HG02571 (cell line): ENCODE measurements at regions not wholly inside any gene's neighbourhood (a gene's known extent, or its start where the extent isn't known, plus 50 kb on each side); places are given as distances from the start of the nearest gene placed in this dataset.
"Not testable (repeated sequence)": the region's sequence is repeated elsewhere in the genome, so short reads cannot be mapped to it uniquely, and the experiment has no call there.

ENCODE experiments used
- ATAC-seq: cut with Tn5 transposase; IDR thresholded peaks from one replicate; pipeline ENCODE4 v1.9.1; 2021; ENCODE audit warnings: mild to moderate bottlenecking, moderate library complexity; ENCODE audit not compliant: unreplicated experiment

DNA sequence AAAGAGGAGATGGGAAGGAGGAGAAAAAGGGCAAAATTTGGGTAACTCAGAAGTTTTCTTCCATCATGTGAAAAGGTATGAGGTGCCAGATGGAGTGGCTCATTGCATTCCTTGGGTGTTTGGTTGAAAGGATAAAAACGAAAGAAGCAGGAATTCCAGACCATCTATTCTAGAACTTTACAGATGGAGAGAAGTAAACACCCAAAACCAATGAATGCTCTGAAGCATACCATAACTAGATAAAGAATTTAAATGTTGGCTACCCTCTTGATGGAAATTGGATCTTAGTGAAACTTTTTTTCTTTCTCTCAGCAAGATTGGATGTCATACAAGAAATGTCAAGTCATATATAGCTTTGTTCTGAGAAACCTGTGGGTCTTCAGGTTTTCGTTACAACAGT, 175.6 kb upstream of the FAR2 start:
- ATAC-seq: no peak

DNA sequence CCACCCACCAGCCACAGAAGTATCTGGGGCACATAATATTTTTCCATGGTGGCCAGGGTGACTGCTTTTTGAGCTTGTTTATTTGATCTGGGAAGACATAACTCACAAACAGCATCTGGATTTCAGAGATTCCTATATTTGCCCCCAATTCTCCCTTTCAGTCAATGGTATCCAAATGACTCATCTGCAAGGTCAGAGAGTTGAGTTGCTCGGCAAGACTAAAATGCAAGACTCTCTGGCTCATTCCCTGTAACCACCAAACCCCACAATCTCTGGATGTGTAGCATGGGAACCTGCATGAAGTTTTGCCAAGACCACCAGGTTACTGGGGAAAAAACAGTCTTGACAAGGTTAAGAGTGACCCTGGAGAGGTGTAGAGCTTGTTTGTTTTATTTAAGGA, 174.9 kb upstream of the FAR2 start:
- ATAC-seq: no peak

DNA sequence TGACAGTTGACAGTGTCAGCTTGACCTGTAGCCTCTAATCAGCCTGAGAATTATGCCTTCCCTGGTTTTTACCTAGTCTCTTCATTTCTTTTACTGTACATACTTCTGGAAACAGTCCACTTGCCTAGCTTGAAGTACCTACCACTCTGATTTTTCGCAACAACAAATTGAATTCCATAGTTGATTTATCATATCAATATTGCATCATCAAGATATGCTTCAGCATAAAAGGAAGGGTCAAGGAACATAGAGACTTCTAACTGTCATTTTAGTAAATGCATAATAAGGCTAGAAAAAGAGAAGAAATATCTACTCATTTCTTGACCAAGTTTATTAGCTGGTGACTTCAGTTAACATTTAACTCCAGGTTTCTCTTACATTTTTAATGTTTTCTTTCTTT, 174.2 kb upstream of the FAR2 start:
- no peak for ATAC-seq

DNA sequence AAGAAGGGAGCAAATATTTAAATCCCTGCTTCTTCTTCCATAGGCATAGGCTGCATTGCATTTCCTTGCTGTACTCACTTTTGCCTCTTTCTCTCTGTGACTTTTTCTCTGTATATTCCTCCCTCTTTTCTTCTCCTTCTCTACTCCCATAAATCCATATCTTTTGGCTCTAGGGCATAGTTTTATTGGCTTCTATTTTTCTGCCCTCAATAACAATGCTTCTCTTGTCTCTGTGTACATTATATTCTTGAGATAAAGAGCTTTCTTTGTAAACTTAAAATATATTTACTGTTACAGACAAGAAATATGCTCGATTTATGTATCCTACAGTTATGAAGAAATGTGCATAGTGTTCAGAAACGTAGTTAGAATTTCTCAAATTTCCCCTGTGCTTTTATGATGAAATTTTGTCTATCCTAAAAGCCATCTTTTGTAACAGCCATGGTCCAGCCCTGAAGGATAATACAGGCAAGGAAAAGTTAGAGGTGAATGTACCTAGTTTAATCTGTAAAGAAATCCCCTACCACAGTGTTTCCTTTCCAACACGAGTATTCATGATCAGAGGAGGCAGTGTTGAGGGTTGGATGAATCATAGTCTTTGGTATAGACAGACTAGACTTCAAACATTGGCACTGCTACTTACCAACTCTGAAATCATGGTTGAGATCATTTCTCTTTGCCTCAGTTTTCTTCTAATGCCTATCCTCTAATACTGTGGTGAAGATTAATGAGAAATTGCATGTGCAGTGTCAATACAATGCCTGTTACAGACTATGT, 173.3 kb upstream of the FAR2 start:
- ATAC-seq: no peak

DNA sequence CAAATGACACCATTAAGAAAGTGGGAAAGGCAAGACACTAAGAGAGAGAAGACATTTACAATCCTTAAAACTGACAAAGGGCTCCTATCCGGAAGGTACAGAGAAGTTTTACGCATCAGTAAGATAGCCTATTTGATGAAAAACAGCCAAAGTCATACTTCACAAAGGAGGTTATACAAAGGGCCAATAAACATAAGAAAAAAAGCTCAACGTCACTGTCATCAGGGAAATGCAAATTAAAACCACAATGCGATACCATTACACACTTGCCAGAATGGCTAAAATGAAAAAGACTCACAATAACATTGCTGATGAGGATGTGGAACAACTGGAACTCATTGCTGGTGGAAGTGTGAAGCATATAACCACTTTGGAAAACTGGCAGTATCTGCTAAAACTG, 168.6 kb upstream of the FAR2 start:
- no peak for ATAC-seq

DNA sequence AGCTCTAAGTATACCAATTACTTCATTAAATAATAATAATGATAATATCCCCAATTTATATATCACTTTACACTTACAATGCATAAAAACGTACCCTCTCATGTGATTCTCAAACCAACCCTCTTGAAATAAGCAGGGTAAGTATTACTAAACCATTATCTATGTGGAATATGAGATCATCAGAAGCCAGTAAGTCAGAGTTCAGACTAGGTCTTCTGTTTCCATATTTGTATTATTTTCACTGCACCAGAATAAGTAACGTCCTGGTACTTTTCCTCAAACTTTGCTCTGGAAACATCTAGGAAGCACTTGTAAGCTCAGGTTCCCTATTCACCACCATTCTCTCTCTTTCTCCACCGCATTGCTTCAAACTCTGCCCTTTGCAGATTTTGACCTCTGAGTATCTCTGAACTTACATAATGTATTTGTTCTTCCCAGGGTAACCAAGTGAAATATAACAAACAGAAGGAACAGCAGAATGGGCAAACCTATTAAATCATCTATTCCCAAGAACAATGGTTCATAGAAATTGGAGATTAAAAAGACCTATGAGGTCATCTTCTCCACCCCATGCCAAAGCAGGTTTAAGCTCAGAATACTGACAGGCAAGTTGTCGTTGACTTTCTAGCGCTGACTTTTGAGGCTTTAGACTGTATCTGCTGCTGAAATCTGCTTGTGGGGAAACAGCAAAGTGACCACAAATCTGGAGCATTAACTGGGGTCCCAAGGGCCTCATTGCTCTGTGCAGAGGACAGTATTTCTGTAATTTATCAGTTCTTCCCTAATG, 161.3 kb upstream of the FAR2 start:
- ATAC-seq: no peak

DNA sequence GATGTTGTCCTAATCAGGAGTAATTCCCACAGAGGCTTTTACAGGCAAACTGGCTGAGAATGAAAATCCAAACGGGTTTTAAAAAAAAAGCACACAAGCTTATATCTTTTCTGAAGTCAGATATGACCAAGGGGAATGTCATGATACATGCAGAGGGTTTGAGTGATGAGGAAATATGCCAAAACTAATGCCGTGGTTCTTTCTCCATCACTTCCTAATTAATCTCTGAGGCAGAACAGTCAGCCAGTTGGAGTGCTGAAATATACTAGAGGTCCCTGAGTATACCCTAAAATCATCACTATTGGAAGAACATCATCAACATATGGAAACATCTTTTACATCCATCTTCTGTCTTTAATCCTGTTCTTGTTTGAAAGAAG, 160.8 kb upstream of the FAR2 start:
- ATAC-seq: no peak

DNA sequence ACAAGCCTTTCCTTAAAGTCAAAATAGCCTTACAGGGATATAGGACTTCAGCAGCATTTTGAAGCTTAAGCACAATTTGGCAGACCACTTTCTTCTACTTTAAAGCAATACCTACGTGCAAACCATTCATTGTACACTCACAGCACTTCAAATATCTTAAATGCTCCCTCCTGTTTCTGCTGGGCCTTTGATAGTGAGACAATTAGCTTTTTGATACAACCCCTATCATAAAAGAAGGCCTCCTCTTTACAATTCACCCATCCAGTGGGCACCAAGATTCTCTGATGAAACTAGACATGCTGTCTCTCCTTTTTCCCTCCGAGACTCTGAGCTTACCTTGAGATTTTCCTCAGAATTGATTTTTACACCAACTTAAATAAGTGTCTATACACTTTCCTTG, 157.5 kb upstream of the FAR2 start:
- ATAC-seq: no peak

DNA sequence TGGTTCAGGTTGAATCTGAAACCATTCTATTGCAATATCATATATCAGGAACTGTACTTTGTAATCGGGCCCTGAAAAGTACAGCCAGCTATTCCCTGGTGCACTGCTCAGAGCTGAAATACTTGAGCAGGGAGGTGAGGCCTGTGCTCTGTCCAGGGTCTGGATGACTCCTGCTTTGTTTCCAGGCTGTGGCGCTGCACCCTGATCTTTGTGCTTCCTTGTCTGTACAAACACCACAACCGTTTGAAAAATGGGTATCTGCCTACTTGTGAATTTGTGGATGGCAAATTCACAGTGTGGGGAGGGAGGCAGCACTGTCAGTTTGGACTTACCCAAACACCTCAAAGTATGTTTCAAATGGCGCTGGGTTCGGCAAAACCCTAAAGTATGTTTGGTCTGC, 155.4 kb upstream of the FAR2 start:
- ATAC-seq: no peak

DNA sequence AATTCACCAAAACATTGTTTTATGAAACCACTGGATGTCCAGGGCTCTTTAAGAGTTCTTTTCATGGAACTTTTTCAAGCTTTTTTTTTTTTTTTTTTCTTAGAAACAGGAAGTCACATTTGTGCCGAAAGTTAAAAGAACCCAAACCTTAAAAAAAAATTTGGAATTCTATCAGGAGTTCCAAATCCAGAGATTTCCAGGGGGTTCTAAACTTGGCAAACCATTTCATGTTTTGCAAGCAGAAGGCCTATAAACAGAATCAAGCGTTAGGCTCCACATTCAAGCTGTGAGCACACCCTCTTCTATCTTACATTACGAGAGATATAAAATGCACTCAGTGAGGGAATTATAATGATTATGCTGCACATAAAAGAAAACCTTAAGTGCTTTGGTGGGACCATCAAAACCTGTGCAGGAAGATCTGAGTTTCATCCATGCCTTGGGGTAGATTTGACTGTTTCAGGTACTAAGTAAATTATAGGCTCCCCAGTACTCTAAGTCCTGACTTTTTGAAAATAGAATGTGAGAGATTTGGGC, 154.8 kb upstream of the FAR2 start:
- no peak for ATAC-seq

DNA sequence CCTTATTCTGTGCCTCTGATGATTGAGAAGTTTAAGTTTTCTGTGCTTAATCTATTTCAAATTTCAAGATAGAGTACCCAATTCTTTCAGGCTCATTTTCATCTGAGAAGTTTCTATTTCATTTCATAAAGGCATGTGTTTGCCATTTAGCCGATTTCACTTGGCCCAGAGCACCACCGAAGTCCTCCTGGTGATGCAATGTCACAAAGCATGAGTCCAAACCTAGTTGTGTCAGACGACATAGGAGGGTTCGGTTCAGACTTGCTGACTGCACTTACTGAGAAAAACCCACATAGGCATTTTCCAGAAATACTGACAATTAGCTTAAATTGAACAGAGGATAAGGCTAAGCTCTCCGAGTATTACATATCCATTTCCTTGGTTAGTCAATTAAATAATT, 152.4 kb upstream of the FAR2 start:
- no peak for ATAC-seq

DNA sequence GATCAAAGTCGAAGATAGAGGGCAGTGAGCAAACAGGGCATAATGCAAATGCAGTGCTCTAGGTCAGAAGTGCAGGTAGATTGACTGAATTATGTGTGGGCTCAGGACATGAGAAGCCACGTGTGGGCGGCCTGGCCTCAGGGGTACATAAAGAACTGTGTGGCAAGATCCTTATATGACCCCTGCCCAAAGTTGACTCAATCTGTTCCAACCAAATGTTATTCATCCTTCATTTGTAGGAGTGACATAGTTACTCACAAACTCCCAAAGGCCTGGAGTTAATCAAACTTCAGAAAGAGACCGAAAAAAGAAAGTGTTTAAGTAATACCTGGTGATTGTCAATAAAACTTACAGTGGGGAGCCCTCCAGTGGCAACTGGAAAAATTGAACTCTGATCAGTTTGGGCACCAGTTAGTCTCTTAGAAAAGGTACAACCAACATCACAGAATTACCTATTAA, 150.4 kb upstream of the FAR2 start:
- ATAC-seq: no peak

DNA sequence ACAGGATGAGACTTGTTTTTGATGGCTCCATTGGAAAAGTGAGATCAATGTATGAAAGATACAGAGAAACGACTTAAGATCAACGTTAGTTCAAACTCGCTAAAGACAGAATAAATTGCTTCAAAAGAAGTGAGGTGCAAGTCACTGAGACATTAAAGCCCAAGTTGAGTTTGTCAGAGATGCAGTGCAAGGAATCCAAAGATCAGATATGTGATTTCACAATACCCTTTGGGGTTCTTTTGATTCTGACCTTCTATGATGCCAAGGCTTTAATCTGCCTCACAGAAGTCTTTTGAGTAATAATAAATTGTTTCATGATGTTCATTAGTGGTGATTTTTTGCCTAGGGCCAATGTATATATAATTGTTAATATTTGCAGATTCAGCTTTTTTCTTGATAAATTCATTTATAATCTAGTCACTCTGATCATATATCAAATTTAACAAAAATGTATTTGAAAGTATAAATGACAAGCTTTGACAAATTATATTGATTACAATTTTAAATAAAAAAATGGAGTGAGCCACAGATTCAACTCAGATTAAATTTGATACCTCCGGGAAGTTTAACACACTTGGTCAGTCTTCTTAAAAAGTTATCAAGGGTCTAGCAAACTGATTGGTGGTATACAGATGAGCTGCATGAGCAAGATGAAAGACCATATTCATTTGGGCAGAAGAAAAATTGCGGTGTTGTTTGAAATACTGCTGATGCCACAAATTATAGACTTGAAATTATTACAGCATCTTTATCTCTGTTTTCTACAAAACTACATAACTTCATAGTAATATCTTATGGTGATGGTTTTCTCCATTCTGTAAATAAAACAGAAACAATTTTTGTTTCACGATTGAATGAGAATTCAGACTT, 144.8 kb upstream of the FAR2 start:
- ATAC-seq: no peak

DNA sequence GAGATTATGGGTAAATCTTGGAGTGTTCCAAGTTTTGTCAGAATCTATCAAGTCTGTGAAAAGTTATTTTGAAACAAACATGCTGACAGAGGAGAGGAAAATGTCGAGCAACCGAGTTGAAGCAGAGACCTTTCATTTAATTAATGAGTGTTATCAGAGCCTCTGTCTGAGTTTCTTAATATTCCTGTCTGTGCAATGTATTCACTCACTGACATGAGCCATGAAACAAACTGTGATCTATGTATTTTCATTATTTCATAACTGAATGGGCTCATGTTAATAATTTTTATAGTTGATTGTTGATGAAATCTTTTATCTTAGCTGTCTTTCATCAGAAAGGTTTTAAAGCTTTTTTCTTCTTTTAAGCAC, 144.2 kb upstream of the FAR2 start:
- no peak for ATAC-seq

DNA sequence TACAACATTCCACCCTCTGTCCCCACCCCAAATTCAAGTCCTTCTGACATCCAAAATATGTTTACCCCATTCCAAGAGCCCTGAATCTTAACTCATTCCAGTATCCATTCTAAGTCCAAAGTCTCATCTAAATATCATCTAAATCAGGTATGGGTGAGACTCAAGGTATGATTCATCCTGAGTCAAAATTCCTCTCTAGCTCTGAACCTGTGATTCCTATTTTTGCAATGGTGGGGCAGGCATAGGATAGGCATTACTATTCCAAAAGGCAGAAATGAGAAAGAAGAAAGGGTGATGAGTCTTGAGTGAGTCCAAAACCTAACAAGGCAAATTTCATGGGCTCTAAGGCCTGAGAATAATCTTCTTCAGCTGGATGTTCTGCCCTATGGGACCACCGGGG, 140.3 kb upstream of the FAR2 start:
- no peak for ATAC-seq

DNA sequence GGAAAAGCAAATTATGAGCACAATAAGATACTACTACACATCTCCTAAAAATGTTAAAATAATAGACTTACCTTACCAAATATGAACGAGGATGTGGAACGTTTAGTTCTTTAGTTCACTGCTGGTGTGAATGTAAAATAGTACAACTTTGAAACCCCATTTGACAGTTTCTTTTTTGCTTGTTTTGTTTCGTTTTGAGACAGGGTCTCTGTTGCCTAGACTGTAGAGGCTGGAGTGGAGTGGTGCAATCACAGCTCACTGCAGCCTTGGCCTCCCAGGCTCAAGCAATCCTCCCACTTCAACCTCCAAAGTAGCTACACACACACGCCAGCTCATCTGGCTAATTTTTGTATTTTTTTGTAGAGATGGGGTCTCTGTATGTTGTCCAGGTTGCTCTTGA, 136.4 kb upstream of the FAR2 start:
- no peak for ATAC-seq

DNA sequence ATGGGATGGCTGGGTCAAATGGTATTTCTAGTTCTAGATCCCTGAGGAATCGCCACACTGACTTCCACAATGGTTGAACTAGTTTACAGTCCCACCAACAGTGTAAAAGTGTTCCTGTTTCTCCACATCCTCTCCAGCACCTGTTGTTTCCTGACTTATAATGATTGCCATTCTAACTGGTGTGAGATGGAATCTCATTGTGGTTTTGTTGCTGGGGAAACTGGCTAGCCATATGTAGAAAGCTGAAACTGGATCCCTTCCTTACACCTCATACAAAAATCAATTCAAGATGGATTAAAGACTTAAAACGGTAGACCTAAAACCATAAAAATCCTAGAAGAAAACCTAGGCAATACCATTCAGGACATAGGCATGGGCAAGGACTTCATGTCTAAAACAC, 131.5 kb upstream of the FAR2 start:
- ATAC-seq: not testable (repeated sequence)

DNA sequence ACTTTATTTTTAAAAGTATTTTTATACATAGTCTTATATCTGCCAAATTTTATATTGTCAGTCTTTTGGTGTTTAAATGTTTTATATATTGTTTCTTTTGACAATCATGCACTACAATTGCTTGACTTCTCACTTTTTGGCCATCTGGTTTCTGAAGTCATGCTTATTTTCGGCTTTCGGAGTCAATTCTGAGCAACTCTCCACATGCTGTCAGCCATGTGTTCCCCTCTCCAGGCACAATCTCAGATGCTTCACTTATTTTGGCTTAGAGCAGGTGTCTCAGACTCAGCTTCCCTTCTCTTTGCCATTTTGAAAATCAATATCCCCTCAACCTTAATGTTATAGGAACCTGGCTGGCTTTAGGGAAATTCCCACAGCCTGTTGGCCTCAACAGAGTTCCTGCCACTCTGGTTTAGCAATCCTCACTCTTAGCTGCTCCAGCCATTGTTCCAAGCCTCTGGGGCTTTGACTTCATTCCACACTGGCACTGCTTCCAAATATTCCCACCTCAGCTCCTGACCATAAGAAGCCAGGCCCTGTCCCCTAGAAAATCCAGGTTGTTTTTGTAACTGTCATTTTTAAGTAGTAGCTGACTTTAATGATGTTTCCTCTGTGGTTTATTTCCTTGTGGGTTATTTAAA, 125.5 kb upstream of the FAR2 start:
- ATAC-seq: no peak

DNA sequence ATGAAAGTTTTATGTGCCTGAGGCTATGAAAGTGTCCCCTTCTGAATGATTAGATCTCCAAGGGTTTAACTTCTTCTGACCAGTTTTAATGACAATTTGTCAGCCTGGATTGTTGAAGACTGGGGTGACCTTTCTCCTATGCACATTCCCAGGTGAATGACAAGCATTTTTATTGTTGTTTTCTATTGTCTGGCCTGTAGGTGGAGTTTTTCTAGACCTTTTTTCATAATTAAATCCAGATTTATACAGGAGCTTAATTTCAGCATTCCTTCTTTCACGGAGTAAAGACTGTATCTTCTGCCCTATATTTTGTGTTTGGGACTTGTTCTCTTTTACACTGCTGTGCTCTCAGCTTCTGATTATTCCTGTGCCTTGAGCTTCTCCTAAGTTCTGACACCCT, 125.0 kb upstream of the FAR2 start:
- ATAC-seq: no peak

DNA sequence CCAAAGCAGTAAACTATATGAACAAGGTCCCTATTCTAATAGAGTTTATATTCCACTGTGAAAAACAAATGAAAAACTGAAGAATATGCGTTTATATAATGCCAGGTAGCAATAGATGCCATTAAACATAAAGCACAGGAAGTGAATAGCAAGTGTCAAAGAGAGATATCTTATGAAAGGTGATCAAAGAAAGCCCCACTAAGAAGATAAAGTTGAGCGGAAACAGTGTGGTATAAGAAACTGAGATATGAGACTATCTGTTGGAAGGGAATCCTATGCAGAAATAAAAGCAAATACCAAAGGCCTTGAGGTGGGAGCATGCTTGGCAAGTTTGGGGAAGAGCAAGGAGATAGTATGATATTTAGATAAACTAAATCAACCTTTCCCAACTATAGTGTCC, 123.1 kb upstream of the FAR2 start:
- no peak for ATAC-seq

DNA sequence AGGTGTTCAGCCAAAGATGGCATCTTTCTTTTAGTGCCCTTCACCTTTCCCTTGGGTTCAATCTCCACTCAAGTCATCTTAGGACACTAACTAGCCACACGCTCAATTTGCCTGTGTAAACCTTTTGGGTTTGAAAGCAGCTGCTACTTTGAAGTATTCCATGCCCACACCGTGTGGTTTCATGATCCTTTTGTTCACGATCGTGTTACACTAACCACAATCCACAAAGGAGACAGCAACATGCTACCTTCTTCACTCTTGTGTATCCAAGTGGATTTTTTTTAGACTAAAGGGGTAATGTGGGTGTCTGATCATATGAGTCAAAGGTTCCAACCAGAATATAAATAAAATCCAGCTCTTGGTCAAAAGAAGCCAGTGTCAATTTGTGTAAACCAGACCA, 122.7 kb upstream of the FAR2 start:
- no peak for ATAC-seq
